Natural killer cell (primary cell): ENCODE measurements at regions not wholly inside any gene's neighbourhood (a gene's known extent, or its start where the extent isn't known, plus 50 kb on each side); places are given as distances from the start of the nearest gene placed in this dataset.

Experiments used
- ATAC-seq, 3 donors: fragments of 150-1000 bp in 2 of 3; fragments of 200-7000 bp in 1 of 3; cut with Tn5 transposase; 1 replicate in 1 of 3; 2 replicates in 2 of 3; pipeline ENCODE4 v1.10.0; 2021; ENCODE audit warnings: mild to moderate bottlenecking in 2 of 3, moderate library complexity in 2 of 3
- DNase-seq, 2 donors: peaks; one replicate each; pipeline versions ENCODE4 v3.0.0 to v3.0.0-alpha.2; 2013 to 2021; ENCODE audit warnings: mixed read lengths in 1 of 2
- H3K27ac ChIP-seq: one replicate; pipeline ENCODE4 v1.5.1; 2013; ENCODE audit warnings: mild to moderate bottlenecking, low read length
- H3K27me3 ChIP-seq: one replicate; pipeline ENCODE4 v1.6.1; 2013; ENCODE audit warnings: low read length; ENCODE audit not compliant: control insufficient read depth, insufficient read depth
- H3K36me3 ChIP-seq: one replicate; pipeline ENCODE4 v1.6.1; 2013; ENCODE audit warnings: low read length; ENCODE audit not compliant: control insufficient read depth, insufficient read depth
- H3K4me1 ChIP-seq: one replicate; pipeline ENCODE4 v1.6.1; 2013; ENCODE audit warnings: low read length; ENCODE audit not compliant: control insufficient read depth, insufficient read depth
- H3K4me3 ChIP-seq: one replicate; pipeline ENCODE4 v1.5.1; 2013; ENCODE audit warnings: low read length
- H3K9me3 ChIP-seq: one replicate; pipeline ENCODE4 v1.6.1; 2013; ENCODE audit warnings: low read length; ENCODE audit not compliant: control insufficient read depth, insufficient read depth
- H3K27ac Mint-ChIP-seq, 2 donors: one replicate each; pipeline ENCODE4 v1.8.0; 2022; ENCODE audit warnings: mild to moderate bottlenecking in 2 of 2, mixed read lengths in 2 of 2, moderate library complexity in 1 of 2
- H3K27me3 Mint-ChIP-seq, 2 donors: one replicate each; pipeline ENCODE4 v1.8.0; 2022; ENCODE audit warnings: low read depth in 2 of 2, mixed read lengths in 2 of 2
- H3K36me3 Mint-ChIP-seq: one replicate; pipeline ENCODE4 v1.8.0; 2022; ENCODE audit warnings: mixed read lengths
- H3K4me1 Mint-ChIP-seq, 2 donors: one replicate each; pipeline ENCODE4 v1.8.0; 2022; ENCODE audit warnings: mixed read lengths in 2 of 2
- H3K4me3 Mint-ChIP-seq: one replicate; pipeline ENCODE4 v1.8.0; 2022; ENCODE audit warnings: mild to moderate bottlenecking, moderate library complexity, mixed read lengths
- H3K9me3 Mint-ChIP-seq, 2 donors: one replicate each; pipeline ENCODE4 v1.8.0; 2022; ENCODE audit warnings: mixed read lengths in 2 of 2
- WGBS: methylation state at CpG from one replicate; pipeline ENCODE4 v1.1.7; 2013; ENCODE audit warnings: missing lambda C conversion rate; ENCODE audit not compliant: insufficient coverage; 5-methylcytosine and 5-hydroxymethylcytosine counted together
- intact Hi-C: fragments of 100-400 bp; cut with micrococcal nuclease; formaldehyde crosslinking; loops from one replicate; pipeline ENCODE4 v1.14.2; 2022
- TF ChIP-seq, protein P1 (sequence below): fragments of 200-600 bp; IDR thresholded peaks from one replicate; pipeline ENCODE4 v1.8.0; 2022; ENCODE audit warnings: antibody characterized with exemption

DNA sequence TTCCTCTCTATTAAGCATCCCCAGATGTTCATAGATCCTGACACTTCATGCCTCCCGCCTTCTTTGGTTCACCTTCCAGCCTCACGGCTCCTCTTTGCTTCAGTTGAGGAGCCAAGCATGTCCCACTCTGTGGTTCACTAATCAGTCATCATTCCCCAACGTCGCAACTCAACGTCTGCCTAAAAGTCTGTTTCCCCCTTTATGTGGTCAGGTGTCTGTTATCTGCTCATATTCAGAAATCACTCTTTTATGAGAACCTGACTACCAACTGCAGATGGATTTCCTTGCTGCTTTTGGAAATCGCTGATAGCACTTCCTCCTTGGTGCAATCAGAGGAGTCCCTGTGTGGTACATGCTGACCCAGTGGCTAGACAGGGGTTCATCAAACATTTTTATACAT lies 94.1 kb upstream of the VANGL1 start:
- Mint-ChIP-seq H3K4me3 (no peak overlapping the region), H3K9me3 (no peaks in the 10 kb centered on the region), H3K36me3 (no peaks in the 10 kb centered on the region), H3K4me1 (no peaks in the 10 kb centered on the region), H3K27me3 (peaks cover 14 to 19% of the 10 kb centered on the region in 2 donors), H3K27ac (no peak overlapping the region)
- Histone ChIP-seq H3K9me3 (no peaks in the 10 kb centered on the region), H3K27ac (no peak overlapping the region), H3K4me3 (no peak overlapping the region), H3K36me3 (no peaks in the 10 kb centered on the region), H3K27me3 (no peaks in the 10 kb centered on the region), H3K4me1 (no peaks in the 10 kb centered on the region)
- WGBS, result 18% methylated on average over 6 of the region's 6 CpGs
- intact Hi-C loops, result no loop called here
- DNase-seq (no peak), ATAC-seq (no peak)
- TF ChIP-seq, protein P1, sequence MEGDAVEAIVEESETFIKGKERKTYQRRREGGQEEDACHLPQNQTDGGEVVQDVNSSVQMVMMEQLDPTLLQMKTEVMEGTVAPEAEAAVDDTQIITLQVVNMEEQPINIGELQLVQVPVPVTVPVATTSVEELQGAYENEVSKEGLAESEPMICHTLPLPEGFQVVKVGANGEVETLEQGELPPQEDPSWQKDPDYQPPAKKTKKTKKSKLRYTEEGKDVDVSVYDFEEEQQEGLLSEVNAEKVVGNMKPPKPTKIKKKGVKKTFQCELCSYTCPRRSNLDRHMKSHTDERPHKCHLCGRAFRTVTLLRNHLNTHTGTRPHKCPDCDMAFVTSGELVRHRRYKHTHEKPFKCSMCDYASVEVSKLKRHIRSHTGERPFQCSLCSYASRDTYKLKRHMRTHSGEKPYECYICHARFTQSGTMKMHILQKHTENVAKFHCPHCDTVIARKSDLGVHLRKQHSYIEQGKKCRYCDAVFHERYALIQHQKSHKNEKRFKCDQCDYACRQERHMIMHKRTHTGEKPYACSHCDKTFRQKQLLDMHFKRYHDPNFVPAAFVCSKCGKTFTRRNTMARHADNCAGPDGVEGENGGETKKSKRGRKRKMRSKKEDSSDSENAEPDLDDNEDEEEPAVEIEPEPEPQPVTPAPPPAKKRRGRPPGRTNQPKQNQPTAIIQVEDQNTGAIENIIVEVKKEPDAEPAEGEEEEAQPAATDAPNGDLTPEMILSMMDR, result no peak

DNA sequence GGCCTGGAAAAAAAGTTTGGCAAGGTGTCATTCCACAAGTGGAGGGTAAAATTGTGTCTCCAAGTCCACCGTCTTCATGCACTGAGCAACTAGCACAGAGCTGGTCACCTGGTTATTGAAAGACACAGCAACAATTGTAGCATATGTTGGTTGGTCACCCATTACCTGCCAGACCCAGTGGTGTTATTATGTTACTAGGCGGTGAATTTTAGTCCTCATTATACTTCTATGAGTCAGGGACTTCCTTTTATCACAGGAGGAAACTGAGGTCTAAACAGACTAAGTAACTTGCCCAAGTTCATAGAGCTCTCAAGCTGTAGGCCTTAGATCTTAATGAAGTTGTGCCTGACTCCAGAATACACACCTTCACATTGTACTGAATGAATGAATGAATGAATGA lies 94.9 kb upstream of the VANGL1 start:
- no peaks in the 10 kb centered on the region for H3K4me1 ChIP-seq
- intact Hi-C loops, result no loop called here
- Mint-ChIP-seq H3K27ac (no peak overlapping the region), H3K4me1 (no peaks in the 10 kb centered on the region), H3K4me3 (no peak overlapping the region), H3K27me3 (peaks cover 10% of the 10 kb centered on the region in 2 donors), H3K9me3 (no peaks in the 10 kb centered on the region), H3K36me3 (no peaks in the 10 kb centered on the region)
- H3K27me3 ChIP-seq, result no peaks in the 10 kb centered on the region
- DNase-seq, result no peak
- no peak overlapping the region for H3K27ac ChIP-seq
- H3K4me3 ChIP-seq, result no peak overlapping the region
- H3K36me3 ChIP-seq, result no peaks in the 10 kb centered on the region
- 79% methylated on average over 2 of the region's 2 CpGs for WGBS
- TF ChIP-seq, protein P1, result no peak
- H3K9me3 ChIP-seq, result no peaks in the 10 kb centered on the region
- ATAC-seq, result no peak

- DNase-seq (no peak), ATAC-seq (no peak)
- H3K27me3 Mint-ChIP-seq, result peaks cover 4 to 10% of the 10 kb centered on the region in 2 donors
- H3K9me3 ChIP-seq, result no peaks in the 10 kb centered on the region
- H3K27me3 ChIP-seq, result no peaks in the 10 kb centered on the region
- no peaks in the 10 kb centered on the region for H3K36me3 Mint-ChIP-seq
- H3K4me1 ChIP-seq, result no peaks in the 10 kb centered on the region
- H3K27ac ChIP-seq, result no peak overlapping the region
- intact Hi-C loops, result no loop called here
- TF ChIP-seq, protein P1, result no peak
- 66% methylated on average over 8 of the region's 9 CpGs for WGBS
- no peak overlapping the region for H3K4me3 Mint-ChIP-seq
- no peaks in the 10 kb centered on the region for H3K4me1 Mint-ChIP-seq
- no peak overlapping the region for H3K27ac Mint-ChIP-seq
- H3K4me3 ChIP-seq, result no peak overlapping the region
- H3K9me3 Mint-ChIP-seq, result no peaks in the 10 kb centered on the region
- no peaks in the 10 kb centered on the region for H3K36me3 ChIP-seq
Observed at GRCh38 chr1:115545791-115546733, 95.7 kb upstream of the VANGL1 start.
